GM19438 (cell line): ENCODE measurements at regions not wholly inside any gene's neighbourhood (a gene's known extent, or its start where the extent isn't known, plus 50 kb on each side); places are given as distances from the start of the nearest gene placed in this dataset.

Source experiments
- ATAC-seq: cut with Tn5 transposase; IDR thresholded peaks from one replicate; pipeline ENCODE4 v1.9.1; 2021; ENCODE audit warnings: low read depth; ENCODE audit not compliant: unreplicated experiment

DNA sequence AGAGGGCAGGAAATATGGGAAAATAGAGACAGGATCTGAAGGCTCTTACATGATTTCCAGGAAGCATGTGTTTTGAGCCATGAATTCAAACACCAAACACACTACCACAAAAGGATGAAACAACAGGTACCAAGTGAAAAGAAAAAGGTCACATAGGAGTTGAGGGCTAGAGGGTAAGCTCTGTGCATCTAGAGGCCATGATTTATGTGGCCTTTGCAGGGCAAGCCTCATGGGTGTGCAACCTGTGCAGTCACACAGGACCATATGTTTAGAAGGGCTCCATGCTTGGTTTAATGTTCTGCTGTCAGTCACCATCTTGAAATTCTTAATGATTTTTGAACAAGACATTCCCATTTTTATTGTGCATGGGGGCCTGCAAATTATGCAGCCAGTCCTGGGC lies 134.5 kb upstream of the CCDC68 start:
- no peak for ATAC-seq

DNA sequence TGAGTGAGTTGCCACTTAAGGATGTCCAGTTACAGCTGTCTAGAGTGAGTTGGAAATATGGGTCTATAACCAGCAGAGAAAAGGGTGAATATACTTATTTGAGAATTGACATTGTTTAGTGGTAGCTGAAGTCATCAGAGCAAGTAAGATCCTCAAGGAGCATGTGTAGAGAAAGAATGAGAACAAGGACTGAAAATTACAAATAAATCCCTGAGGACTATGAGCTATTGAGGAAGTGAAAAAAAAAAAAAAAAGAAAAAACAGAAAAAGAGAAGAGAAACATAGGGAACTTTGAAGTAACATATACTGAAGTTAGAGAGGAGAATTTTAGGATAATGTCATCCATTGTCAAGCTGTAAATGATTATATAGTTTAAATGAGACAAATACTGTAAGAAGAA lies 134.0 kb upstream of the CCDC68 start:
- ATAC-seq = no peak

DNA sequence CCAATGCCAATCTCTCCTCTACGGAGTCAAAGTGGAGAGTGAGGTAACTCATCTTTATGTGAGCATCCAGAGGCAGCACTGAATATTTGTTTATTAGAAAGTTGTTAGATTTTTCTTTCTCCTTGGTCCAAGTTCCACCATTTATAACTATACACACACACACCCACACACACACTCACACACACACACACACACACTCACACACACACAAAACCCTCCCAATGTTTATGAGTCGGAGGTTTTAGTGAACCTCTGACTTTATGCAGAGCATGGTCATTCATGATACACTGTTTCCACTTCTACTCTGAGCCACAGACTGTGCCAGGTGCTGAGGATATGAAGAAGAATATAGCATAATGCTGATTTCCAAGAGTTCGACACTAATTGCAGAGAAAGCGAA lies 132.9 kb upstream of the CCDC68 start:
- ATAC-seq = no peak

DNA sequence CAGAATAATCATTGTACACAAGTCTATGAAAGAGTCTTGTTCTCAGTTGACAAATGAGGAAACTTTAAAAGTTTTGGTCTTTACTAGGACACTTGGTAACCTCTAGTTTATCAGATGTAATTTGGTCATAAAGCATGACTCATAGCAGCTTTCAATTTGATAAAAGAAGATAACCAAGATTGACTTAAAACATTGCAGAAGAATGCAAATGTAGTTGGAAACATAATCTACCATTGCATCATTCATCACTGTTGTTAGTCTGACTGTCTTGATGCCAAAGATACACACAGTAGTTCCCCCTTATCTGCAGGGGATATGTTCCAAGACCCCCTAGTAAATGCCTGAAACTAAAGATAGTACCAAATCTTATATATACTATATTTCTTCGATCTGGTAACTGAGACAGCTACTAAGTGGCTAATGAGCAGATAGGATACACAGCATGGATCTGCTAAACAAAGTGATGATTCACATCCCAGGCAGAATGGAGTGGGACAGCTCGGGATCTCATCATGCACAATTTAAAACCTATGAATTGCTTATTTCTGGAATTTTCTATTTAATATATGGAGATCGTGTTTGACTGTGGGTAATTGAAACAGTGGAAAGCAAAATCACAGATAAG lies 131.4 kb upstream of the CCDC68 start:
- ATAC-seq = no peak

DNA sequence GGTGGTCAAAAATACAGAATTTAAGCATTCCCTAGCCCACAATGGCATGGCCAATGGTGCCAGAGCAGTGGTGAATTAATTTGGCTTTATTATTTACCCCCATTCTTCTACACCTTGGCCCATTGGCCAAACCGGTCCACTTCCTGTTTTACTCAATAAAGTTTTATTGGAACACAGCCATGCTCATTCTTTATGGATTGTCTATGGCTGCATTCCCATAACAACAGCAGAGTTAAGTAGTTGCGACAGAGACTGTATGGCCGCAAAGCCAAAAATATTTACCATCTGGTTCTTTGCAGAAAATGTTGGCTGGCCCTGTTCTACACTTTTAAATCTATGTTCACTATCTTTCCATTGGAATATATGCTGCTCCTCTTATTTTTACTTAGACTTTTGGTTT lies 130.3 kb upstream of the CCDC68 start:
- ATAC-seq = no peak

DNA sequence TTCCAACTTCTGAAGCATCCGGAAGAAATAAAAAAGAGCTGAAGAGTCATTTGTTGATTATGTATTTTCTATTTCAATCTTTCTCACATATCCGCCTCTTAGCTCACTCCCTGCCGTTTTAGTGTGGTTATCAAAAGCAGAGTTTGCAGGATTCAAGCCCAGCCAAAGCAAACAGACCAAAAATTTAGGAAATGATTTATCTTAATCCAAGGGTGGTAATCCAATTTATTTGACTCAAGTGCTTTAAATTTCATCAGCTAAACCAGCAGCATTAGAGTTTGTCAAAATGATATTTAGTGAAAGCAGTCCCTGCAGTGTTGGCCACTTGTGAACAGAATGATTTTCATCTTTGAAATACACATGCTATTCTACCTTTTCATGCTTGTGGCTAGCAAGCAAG lies 129.3 kb upstream of the CCDC68 start:
- ATAC-seq = no peak

DNA sequence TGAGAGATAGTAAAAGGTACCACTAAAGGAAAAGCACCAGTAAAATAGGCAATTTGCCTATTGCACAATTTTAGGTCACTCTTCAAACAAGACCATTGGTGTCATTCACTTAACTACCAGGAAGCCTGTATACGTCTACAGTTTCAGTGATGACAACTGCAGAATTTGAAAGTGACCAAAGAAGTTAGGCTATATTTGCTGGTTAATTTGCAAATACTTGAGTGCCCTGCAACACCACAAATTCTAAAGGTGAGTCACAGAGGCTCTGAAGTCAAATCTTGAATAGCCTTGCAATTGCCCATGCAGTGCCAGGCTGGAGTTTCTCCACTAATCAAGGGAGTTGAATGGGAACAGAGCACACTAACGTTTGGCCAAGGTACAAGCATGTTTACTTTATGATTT lies 128.7 kb upstream of the CCDC68 start:
- no peak for ATAC-seq

DNA sequence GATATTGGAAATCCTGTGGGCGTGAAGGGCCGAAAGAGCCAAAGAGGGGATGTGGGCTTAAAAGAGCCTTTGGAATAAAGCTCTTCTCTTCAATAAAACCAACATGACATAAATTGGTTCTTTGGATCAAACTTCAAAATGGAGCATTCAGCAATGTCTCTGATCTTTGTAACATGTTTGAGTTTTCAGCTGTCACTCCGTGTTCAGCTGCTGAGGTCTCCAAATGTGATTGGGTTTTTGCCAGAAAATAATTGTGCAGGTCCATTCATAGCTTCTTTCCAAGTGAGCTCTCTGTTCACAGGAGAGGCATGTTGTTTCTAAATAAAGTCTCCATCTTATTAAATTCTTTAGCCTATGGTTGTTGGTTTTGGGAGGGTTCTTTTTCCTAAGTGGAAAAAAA lies 127.6 kb upstream of the CCDC68 start:
- ATAC-seq = no peak

DNA sequence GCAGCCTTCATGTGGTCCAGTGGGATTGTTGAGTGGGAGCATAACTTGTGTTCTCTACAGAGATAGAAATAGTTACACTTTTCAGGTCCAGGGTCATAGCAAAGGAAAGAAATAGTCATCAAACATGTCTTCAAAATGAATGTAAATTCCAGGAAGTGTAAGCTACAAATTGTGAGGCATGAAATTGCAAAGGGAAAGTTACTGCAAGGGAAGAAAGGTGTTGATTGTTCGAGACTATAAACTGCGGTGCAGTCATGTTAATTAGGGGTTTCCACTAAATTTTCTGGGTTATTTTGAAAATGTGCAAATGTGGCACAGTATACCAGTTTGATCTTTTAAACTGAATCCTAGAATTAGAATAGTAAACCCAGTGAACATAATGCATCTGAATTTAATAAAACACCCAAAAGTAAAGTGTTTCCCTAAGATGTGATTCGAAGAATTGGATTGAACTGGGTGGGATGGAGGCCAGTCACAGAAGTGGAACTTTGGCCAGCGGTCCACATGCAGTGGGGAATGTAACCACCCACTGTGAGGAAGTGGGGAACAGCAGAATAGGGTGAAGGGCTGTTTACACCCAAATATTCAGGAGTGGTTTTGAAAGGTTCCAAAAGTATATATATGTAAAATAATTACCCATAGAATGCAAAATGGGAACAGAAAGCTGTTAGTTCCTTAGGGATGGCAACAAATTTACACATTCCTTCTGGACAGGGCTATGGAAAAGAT lies 126.5 kb upstream of the CCDC68 start:
- no peak for ATAC-seq

DNA sequence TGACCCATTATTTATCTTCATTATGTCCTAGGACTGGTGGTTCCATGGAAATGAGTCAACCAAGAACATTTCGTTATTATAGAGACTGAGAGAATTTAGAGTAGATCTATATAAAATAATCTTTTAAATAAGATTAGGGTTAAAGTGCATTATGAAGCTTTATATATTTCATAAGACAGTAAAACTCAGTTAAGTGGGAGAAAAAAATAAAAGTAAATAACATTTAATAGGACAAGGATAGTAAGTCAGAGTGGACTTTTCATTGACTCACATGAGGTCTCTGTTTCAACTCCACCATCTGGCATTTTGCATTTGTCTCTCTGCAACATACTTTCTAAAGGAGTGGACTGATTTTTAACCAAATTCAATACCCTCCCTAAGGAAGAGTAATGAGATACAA lies 125.3 kb upstream of the CCDC68 start:
- no peak for ATAC-seq

DNA sequence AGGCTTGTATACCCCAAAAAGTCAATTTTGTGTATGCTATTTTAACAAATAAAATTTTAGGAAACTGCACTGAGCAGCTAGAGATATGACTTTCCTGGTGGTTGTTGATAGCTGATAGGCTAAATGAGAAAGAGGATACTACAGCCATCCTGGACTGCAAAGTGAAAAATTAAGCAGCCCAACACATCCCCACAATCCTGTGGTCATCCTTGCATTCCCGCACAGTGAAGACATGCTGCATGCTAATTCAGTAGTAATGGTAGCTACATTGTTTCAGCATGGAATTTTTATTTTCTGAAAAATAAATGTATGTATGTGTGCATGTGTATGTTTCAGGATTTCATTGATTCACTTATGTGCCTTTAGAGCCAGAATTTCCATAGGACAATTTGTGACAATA lies 124.2 kb upstream of the CCDC68 start:
- no peak for ATAC-seq

DNA sequence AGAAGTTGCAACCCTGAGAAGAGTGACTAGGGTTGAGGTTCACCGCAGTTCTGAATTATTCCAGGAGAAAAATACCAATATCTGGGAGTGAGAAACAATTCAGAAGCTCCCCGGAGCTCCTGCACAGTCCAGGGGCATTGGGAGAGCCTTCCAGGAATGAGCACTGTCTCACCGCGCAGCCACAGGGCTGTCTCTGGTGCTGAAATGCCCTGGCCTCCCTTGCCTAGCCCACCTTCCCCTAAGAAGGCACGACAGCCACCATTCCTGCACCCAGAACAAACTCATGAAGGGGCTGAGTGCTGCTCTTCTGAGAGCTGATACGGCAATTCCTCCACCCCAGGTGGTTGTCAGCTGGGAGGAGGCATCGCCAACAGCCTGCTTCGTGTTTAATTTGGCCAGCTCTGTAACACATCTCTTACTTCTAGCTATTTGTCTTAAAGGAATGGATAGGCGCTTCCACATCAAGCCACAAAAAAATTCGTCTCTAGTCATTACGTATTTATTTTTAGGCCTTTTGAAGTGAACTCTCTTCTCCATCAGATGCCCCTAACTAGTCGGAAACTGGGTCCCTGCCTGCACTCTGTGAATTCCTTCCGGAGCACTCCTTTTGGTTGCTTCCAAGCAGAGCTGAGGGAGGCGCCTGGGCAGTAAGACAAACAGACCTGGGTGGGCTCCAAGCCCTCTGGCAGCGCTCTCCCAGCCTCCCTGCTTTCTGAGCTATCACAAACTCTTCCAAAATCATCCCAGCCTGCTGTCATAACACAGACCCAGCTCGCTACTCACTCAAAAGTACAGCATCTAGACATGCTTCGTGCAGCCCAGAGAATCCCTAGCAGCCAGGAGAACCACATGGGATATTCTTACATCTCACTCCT lies 120.5 kb upstream of the CCDC68 start:
- no peak for ATAC-seq

DNA sequence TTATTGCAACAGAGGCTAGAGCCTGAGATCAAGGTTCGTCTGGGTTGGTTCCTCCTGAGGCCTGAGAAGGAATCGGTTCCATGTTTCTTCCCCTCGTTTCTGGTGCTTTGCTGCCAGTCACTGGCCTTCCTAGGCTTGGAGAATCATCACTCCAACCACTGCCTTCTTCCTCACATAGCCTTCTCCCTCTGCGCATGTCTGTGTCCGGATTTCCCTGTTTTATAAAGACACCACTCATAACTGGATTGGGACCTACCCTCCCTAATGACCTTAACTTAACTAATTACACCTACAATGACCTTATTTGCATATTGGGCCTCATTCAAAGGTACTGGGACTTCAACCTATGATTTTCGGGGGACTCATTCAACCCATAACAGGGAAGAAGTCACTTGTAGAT lies 119.8 kb upstream of the CCDC68 start:
- no peak for ATAC-seq

DNA sequence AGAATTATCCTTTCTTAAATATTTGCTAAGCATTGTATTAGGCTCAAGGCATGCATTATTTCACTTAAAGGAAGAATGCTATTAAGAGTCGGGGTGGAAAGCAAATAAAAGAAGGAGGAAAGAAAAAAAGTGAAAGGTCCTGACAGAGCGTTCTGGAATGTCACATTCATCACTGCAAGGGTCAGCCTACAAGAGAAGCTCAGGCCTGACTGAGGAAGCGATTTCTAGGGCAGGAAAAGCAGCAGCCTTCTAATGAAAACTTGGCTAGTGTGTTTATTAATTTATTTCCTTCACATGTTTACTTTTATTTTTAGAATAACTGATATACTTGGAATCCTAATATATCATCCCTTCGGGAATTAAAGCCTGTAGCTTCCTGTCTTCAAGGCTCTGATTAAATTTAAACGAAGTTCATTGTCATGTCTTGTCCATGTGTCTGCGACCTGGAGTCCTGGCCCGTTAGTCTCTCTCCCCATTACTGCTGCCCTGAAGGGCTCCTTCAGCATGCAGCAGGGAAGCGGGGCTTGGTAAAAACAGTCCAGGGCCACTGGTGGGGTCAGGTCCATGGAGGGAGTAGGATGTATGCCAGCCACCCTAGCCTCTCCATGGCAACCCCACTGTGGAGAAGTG lies 119.2 kb upstream of the CCDC68 start:
- no peak for ATAC-seq

DNA sequence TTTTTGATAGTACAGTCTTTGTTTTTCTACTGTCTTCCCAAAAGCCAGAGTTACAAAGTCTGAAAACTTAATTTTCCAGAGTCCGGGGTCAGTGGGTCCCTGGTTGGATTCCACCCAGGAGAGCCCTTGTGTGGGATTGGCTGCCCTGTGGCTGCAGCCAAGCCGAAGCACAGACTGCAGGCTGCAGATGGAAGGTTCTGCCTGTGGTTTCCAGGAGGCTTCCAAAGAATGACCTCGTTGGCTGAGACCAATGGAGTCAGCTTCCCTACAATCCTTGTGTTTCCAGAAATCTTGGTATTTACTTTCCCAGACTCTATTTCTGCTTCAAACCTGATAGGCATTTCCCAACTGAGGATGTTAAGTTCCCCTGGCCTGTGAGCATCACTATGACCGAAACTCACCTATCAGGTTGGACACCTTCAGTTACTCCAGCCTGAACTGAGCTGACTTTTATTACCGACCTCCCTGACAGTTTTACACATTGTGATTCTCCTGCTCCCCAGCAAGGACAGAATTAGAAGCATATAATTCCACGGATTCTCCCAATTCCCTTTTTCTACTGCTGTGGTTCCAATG lies 117.5 kb upstream of the CCDC68 start:
- no peak for ATAC-seq

DNA sequence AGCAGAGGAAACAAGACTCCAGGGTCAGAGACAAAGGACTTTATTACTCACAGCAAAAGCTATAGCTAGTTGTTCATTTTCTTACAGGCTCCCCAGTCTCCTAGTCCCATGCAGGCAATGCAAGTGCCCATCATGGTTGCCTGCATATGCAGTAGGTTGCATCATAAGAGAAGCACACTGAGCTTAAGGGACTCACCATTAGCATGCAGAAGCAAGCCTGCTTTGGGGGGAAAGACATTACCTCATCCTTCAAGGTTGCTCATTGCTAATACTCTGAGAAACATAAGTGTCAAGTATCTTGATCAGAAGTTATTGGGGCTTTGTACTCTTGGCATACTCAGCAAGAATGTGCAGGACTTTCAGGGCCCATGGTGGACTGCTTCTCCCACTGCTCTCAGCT lies 114.6 kb upstream of the CCDC68 start:
- no peak for ATAC-seq

DNA sequence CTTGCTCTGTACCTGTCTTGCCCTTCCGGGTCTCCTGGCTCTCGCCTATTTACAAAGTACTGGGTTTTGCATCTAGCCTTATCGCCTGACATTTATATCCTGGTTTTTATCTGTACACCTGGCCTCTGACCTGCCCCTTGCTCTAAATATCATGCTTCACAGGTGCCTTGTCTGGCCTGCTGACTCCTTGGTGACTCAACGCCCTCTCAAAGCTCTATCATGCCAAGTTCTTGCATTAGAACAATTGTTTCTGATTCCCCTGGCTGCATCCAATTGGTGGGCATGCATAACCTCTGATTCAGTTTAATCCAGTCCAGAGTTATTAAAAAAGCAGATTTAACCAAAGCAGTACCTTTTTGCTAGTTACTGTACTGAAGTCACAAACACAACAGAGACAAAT lies 113.9 kb upstream of the CCDC68 start:
- no peak for ATAC-seq

DNA sequence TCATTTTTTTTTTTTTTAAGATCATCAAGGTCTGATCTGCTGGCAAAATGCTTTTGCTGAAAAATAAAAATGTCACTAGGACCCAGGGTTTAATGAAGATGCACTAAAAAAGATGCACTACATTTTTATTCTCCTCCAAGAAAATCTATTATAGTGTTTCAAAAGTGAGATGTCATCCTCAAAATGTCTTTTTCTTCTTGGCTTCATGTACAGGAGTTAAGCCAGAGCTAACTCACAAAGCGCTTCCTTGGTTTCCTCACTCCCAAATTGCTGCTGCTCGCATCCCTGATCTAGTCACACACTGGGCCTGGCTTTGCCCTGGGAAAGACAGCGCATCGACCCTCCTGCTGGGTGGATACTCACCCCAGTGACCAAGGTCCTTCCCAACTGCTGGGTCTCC lies 113.4 kb upstream of the CCDC68 start:
- no peak for ATAC-seq

DNA sequence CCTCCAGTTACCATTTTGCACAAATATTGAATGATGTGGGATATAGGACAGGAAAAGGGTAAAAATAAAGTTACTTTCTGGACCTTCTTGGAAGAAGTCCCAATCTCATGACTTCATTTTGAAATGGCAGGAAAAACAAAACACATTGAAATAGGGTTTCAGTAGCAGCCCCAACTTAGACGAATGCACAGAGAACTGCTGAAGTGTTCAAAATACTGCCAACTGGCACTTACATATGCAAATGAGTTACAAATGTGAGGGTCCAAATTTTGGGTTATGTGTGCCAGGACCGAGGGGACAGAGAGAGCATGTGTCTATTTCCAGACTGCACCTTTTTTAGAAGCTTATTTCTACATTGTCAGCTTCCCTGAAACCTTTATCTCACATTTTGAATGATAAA lies 112.9 kb upstream of the CCDC68 start:
- no peak for ATAC-seq

DNA sequence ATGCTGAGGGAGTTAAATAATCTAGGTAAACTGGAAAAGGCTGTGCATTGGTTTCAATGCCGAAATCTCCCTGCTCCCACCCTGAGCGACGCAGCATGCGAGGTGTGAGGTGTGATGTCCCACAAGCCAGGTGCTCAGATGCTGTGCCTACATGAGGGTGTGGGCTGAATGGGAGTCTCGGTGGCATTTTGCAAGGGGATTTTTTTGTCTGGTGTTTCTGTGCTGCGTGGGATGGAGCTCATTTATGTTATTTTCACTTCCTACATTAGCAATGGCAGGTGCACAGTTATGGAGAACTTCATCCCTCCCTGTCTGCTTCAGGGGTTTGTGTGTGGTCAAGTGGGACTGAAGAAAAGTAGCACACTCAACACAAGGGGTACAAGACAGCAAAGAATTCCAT lies 110.2 kb upstream of the CCDC68 start:
- peak; percentile 61 for ATAC-seq

DNA sequence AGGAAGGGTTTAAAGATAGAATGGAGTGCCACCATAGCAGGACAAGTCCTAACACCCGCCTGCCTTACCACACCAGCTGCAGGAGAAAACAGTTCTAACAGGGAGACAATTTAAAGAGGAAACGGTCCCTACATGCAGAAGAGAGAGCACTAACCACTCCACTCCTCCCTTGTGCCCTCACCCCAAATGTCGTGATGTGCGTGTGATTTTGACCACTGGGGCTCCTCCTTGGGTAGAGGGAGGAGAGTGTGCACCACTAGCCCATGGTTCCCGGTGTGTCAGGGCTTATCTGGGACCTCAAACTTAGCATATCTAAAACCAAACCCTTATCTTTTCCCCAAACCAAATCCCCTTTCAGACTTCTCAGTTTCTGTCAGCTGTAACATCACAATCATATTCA lies 105.5 kb upstream of the CCDC68 start:
- ATAC-seq = peak; percentile 60
